Sigmoid colon (tissue), 6 donors: ENCODE measurements at regions not wholly inside any gene's neighbourhood (a gene's known extent, or its start where the extent isn't known, plus 50 kb on each side); places are given as distances from the start of the nearest gene placed in this dataset.

Experiments used
- DNase-seq: peaks from one replicate; pipeline ENCODE4 v3.0.0-alpha.2; 2019
- H3K27ac ChIP-seq, 4 donors: fragments of 200-600 bp; sonication (generic); one replicate each; pipeline ENCODE4 v1.5.1; 2016 to 2019; ENCODE audit warnings: mild to moderate bottlenecking in 1 of 4
- H3K27me3 ChIP-seq, 3 donors: fragments of 200-600 bp; sonication (generic); one replicate each; pipeline ENCODE4 v1.5.1; 2019; ENCODE audit warnings: mild to moderate bottlenecking in 1 of 3
- H3K36me3 ChIP-seq, 4 donors: fragments of 200-600 bp; sonication (generic); one replicate each; pipeline ENCODE4 v1.5.1; 2016 to 2019
- H3K4me1 ChIP-seq, 4 donors: fragments of 200-600 bp; sonication (generic); one replicate each; pipeline ENCODE4 v1.5.1; 2017 to 2019
- H3K4me3 ChIP-seq, 4 donors: fragments of 200-600 bp; sonication (generic); one replicate each; pipeline ENCODE4 v1.5.1; 2017 to 2019; ENCODE audit warnings: mild to moderate bottlenecking in 2 of 4, moderate library complexity in 1 of 4
- H3K9me3 ChIP-seq, 4 donors: fragments of 200-600 bp in 3 of 4; sonication (generic) in 3 of 4; one replicate each; pipeline versions ENCODE4 v1.5.1 to v1.6.1; 2013 to 2019
- EP300 ChIP-seq, 4 donors: sonication (generic); formaldehyde crosslinking; IDR thresholded peaks; one replicate each; pipeline ENCODE4 v1.6.1; 2017; ENCODE audit warnings: antibody characterized with exemption in 4 of 4
- POLR2A ChIP-seq, 2 donors: fragments of 450-650 bp; IDR thresholded peaks; one replicate each; pipeline ENCODE4 v1.6.1; 2016; ENCODE audit warnings: antibody characterized with exemption in 2 of 2, mild to moderate bottlenecking in 2 of 2, moderate library complexity in 2 of 2
- POLR2AphosphoS5 ChIP-seq, 4 donors: sonication (generic); formaldehyde crosslinking; IDR thresholded peaks; one replicate each; pipeline ENCODE4 v1.6.1; 2017; ENCODE audit warnings: antibody characterized with exemption in 4 of 4
- WGBS, 2 donors: extraction: QIAGEN DNeasy Blood & Tissue Kit; methylation state at CpG; one replicate each; pipeline ENCODE4 v1.1.7; 2013; 5-methylcytosine and 5-hydroxymethylcytosine counted together
- intact Hi-C: fragments of 100-400 bp; cut with DNase I; formaldehyde crosslinking; loops from one replicate; pipeline ENCODE4 v1.15.1; 2023
- TF ChIP-seq, protein P1 (sequence below), 4 experiments: fragments of 450-650 bp in 3 of 4; fragments of 200-600 bp in 1 of 4; IDR thresholded peaks; one replicate each; pipeline ENCODE4 v1.5.1; 2016 to 2019; ENCODE audit warnings: antibody characterized with exemption in 4 of 4, mild to moderate bottlenecking in 3 of 4, moderate library complexity in 2 of 4
- donor health status: healthy with polysubstance abuse.
- donor health status: healthy.

GRCh38 chr11:129249351-129249750 lies 57.2 kb upstream of the ARHGAP32 start:
- intact Hi-C loops: no loop called here
- Histone ChIP-seq H3K4me3 (no peak overlapping the region), H3K9me3 (no peaks in the 10 kb centered on the region), H3K36me3 (no peaks in the 10 kb centered on the region), H3K4me1 (peaks cover 0 to 4% (median 0%) of the 10 kb centered on the region in 4 donors), H3K27me3 (no peaks in the 10 kb centered on the region), H3K27ac (no peak overlapping the region)
- WGBS, 2 donors: 78 to 97% methylated on average over 4 of the region's 4 CpGs
- no peak for TF ChIP-seq POLR2A (IDR thresholded peaks at IDR 0.05)
- TF ChIP-seq, protein P1, sequence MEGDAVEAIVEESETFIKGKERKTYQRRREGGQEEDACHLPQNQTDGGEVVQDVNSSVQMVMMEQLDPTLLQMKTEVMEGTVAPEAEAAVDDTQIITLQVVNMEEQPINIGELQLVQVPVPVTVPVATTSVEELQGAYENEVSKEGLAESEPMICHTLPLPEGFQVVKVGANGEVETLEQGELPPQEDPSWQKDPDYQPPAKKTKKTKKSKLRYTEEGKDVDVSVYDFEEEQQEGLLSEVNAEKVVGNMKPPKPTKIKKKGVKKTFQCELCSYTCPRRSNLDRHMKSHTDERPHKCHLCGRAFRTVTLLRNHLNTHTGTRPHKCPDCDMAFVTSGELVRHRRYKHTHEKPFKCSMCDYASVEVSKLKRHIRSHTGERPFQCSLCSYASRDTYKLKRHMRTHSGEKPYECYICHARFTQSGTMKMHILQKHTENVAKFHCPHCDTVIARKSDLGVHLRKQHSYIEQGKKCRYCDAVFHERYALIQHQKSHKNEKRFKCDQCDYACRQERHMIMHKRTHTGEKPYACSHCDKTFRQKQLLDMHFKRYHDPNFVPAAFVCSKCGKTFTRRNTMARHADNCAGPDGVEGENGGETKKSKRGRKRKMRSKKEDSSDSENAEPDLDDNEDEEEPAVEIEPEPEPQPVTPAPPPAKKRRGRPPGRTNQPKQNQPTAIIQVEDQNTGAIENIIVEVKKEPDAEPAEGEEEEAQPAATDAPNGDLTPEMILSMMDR (IDR thresholded peaks at IDR 0.05): no peak
- no peak for DNase-seq

- H3K4me3 ChIP-seq: no peak overlapping the region
- H3K27me3 ChIP-seq: no peaks in the 10 kb centered on the region
- no peak for DNase-seq
- H3K27ac ChIP-seq: no peak overlapping the region
- H3K4me1 ChIP-seq: peaks cover 0 to 4% (median 0%) of the 10 kb centered on the region in 4 donors
- H3K36me3 ChIP-seq: no peaks in the 10 kb centered on the region
- no peak for TF ChIP-seq EP300 (IDR thresholded peaks at IDR 0.05)
- no peak for TF ChIP-seq POLR2AphosphoS5 (IDR thresholded peaks at IDR 0.05)
- TF ChIP-seq, protein P1 (IDR thresholded peaks at IDR 0.05): no peak
- no peak for TF ChIP-seq POLR2A (IDR thresholded peaks at IDR 0.05)
- intact Hi-C loops: no loop called here
- no peaks in the 10 kb centered on the region for H3K9me3 ChIP-seq
- WGBS, 2 donors: 58 to 70% methylated on average over 4 of the region's 4 CpGs
Observed at GRCh38 chr11:129248618-129249017, 56.5 kb upstream of the ARHGAP32 start.

- Histone ChIP-seq H3K9me3 (no peaks in the 10 kb centered on the region), H3K27ac (no peak overlapping the region), H3K4me3 (no peak overlapping the region), H3K36me3 (no peaks in the 10 kb centered on the region), H3K4me1 (peaks cover 0 to 4% (median 0%) of the 10 kb centered on the region in 4 donors), H3K27me3 (no peaks in the 10 kb centered on the region)
- DNase-seq: no peak
- intact Hi-C loops: no loop called here
- TF ChIP-seq EP300 (IDR thresholded peaks at IDR 0.05) (no peak), POLR2A (IDR thresholded peaks at IDR 0.05) (no peak), POLR2AphosphoS5 (IDR thresholded peaks at IDR 0.05) (no peak)
- TF ChIP-seq, protein P1 (IDR thresholded peaks at IDR 0.05): no peak
- WGBS, 2 donors: 73 to 77% methylated on average over 1 of the region's 1 CpG
Observed at GRCh38 chr11:129247135-129247534, 55.0 kb upstream of the ARHGAP32 start.

DNA sequence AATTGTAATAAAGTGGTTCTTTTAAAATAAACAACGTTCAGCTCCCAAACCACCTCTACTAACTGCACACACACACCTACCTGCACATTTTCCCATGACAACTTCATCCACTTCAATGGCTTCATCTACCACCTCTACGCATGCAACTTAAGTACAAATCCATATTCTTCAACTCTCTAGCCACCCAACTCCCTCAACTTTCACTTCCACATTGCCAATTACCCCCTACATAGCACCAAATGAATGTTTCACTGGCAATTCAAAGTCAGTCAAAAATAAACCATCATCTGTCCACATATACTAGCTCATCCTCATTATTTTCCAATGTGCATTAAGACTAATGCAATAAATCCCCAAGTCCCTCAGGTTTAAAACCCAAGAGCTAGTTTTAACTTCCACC lies 50.7 kb upstream of the ARHGAP32 start:
- H3K27ac ChIP-seq: no peak overlapping the region
- DNase-seq: no peak
- H3K27me3 ChIP-seq: no peaks in the 10 kb centered on the region
- no peaks in the 10 kb centered on the region for H3K4me1 ChIP-seq
- H3K4me3 ChIP-seq: no peak overlapping the region
- no peaks in the 10 kb centered on the region for H3K9me3 ChIP-seq
- intact Hi-C loops: no loop called here
- TF ChIP-seq EP300 (IDR thresholded peaks at IDR 0.05): no peak
- no peak for TF ChIP-seq POLR2AphosphoS5 (IDR thresholded peaks at IDR 0.05)
- TF ChIP-seq, protein P1 (IDR thresholded peaks at IDR 0.05): no peak
- no peak for TF ChIP-seq POLR2A (IDR thresholded peaks at IDR 0.05)
- no peaks in the 10 kb centered on the region for H3K36me3 ChIP-seq
- WGBS, 2 donors: 88 to 93% methylated on average over 2 of the region's 2 CpGs
